Neural cell (in vitro differentiated cells): ENCODE measurements at regions not wholly inside any gene's neighbourhood (a gene's known extent, or its start where the extent isn't known, plus 50 kb on each side); places are given as distances from the start of the nearest gene placed in this dataset.

Source experiments
- H2AFZ ChIP-seq: fragments of 200-600, 300-800 bp; sonication (generic), shearing (Covaris generic); 2 replicates; pipeline ENCODE4 v1.6.0; 2014; ENCODE audit warnings: low read depth, mild to moderate bottlenecking, antibody characterized with exemption, low read length, moderate library complexity
- H3F3A ChIP-seq: fragments of 200-600 bp; shearing (Covaris generic); 2 replicates; pipeline ENCODE4 v1.6.1; 2016; ENCODE audit warnings: mild to moderate bottlenecking, moderate library complexity, mixed read lengths, antibody characterized with exemption, low read length; ENCODE audit not compliant: insufficient read depth, poor library complexity, severe bottlenecking
- H3K27ac ChIP-seq: fragments of 200-600, 300-800 bp; sonication (generic), shearing (Covaris generic); 2 replicates; pipeline ENCODE4 v1.5.1; 2014; ENCODE audit warnings: mild to moderate bottlenecking, low read length, moderate library complexity
- H3K27me3 ChIP-seq: fragments of 300-800, 200-600 bp; sonication (generic), shearing (Covaris generic); 2 replicates; pipeline ENCODE4 v1.6.0; 2014; ENCODE audit warnings: mild to moderate bottlenecking, low read depth, low read length, moderate library complexity; ENCODE audit not compliant: insufficient read depth
- H3K36me3 ChIP-seq: fragments of 300-800, 200-600 bp; sonication (generic), shearing (Covaris generic); 2 replicates; pipeline ENCODE4 v1.5.1; 2014; ENCODE audit warnings: mild to moderate bottlenecking, antibody characterized with exemption, low read length, moderate library complexity; ENCODE audit not compliant: insufficient read depth
- H3K4me2 ChIP-seq: fragments of 300-800, 200-600 bp; sonication (generic), shearing (Covaris generic); 2 replicates; pipeline ENCODE4 v1.6.0; 2014; ENCODE audit warnings: mild to moderate bottlenecking, low read length
- H3K4me3 ChIP-seq: fragments of 300-800, 200-600 bp; sonication (generic), shearing (Covaris generic); 2 replicates; pipeline ENCODE4 v1.5.1; 2014; ENCODE audit warnings: mild to moderate bottlenecking, low read length, moderate library complexity
- H3K79me2 ChIP-seq: fragments of 200-600 bp; shearing (Covaris generic); replicated peaks from 2 replicates; pipeline ENCODE4 v1.6.0; 2014; ENCODE audit warnings: mild to moderate bottlenecking, low read length, moderate library complexity; ENCODE audit not compliant: insufficient read depth
- H3K9ac ChIP-seq: fragments of 300-800, 200-600 bp; sonication (generic), shearing (Covaris generic); 2 replicates; pipeline ENCODE4 v1.6.1; 2016; ENCODE audit warnings: mild to moderate bottlenecking, low read length, mixed read lengths
- H3K9me2 ChIP-seq: fragments of 200-600 bp; shearing (Covaris generic); 2 replicates; pipeline ENCODE4 v1.6.1; 2016; ENCODE audit warnings: mild to moderate bottlenecking, low read length, mixed read lengths; ENCODE audit not compliant: insufficient read depth
- H3K9me3 ChIP-seq: fragments of 200-600, 300-800 bp; sonication (generic), shearing (Covaris generic); 2 replicates; pipeline ENCODE4 v1.6.1; 2016; ENCODE audit warnings: mild to moderate bottlenecking, mixed run types, low read length, moderate library complexity, mixed read lengths
- H4K20me1 ChIP-seq: fragments of 200-600 bp; shearing (Covaris generic); 2 replicates; pipeline ENCODE4 v1.6.1; 2016; ENCODE audit warnings: mild to moderate bottlenecking, mixed run types; ENCODE audit not compliant: insufficient read depth
- EP300 ChIP-seq: fragments of 450-650 bp; conservative IDR thresholded peaks from 2 replicates; pipeline ENCODE4 v1.6.1; 2014; ENCODE audit warnings: antibody characterized with exemption, mild to moderate bottlenecking, moderate library complexity; ENCODE audit not compliant: poor library complexity, severe bottlenecking
- EZH2 ChIP-seq: fragments of 200-600, 300-800 bp; shearing (Covaris generic), sonication (generic); IDR thresholded peaks from 2 replicates; pipeline ENCODE4 v1.6.1; 2014; ENCODE audit warnings: antibody characterized with exemption, low read length, borderline replicate concordance, mild to moderate bottlenecking; ENCODE audit not compliant: insufficient read depth, poor library complexity, severe bottlenecking
- MXI1 ChIP-seq: fragments of 450-650 bp; conservative IDR thresholded peaks from 2 replicates; pipeline ENCODE4 v1.6.1; 2014; ENCODE audit warnings: antibody characterized with exemption, mild to moderate bottlenecking; ENCODE audit not compliant: poor library complexity, severe bottlenecking
- POLR2AphosphoS5 ChIP-seq: IDR thresholded peaks from 2 replicates; pipeline ENCODE4 v1.6.1; 2012
- RAD21 ChIP-seq: fragments of 450-650 bp; conservative IDR thresholded peaks from 2 replicates; pipeline ENCODE4 v1.6.1; 2014; ENCODE audit warnings: antibody characterized with exemption, mild to moderate bottlenecking, moderate library complexity
- SMC3 ChIP-seq: fragments of 450-650 bp; conservative IDR thresholded peaks from 2 replicates; pipeline ENCODE4 v1.6.1; 2014; ENCODE audit warnings: antibody characterized with exemption, mild to moderate bottlenecking, moderate library complexity; ENCODE audit not compliant: poor library complexity
- TAF1 ChIP-seq: IDR thresholded peaks from 2 replicates; pipeline ENCODE4 v1.6.1; 2012; ENCODE audit warnings: low read depth
- TF ChIP-seq, protein P1 (sequence below): fragments of 450-650 bp; IDR thresholded peaks from 2 replicates; pipeline ENCODE4 v1.5.1; 2014; ENCODE audit warnings: antibody characterized with exemption, mild to moderate bottlenecking, moderate library complexity; ENCODE audit not compliant: poor library complexity, severe bottlenecking
- TF ChIP-seq, protein P2 (sequence below): IDR thresholded peaks from 2 replicates; pipeline ENCODE4 v1.6.1; 2012; ENCODE audit warnings: borderline replicate concordance

DNA sequence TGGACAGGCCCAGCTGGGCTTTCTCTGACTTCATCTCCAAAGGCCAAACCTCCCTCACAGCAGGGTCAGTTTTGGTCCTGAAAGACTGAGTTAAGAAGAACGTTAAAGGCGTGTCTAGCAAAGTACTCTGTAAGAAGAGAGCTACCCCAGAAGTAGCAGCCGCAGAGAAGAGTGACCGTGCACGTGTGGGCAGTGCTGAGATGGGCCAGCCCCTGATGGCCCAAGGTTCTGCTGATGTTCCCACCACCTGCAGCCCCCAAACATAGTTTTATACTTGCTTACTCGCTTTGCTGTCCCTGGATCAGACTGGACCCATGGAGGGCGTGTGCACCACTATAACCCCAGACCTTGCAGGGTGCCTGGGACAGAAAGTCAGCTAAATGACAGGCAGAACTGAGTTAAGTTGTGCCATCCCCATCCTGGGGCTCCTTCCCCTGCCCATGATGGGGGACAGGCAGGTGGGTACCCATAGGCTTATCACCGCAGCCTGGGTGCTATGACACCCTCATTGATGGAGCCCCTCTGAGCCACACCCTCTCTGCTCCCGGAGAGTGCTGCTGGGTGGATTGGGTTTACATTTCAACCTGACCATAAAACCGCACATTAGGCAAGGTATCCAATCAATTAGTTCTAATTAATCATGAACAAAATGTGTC is 367.3 kb upstream of the HS6ST1 start:
- H3K4me3 ChIP-seq = no peak overlapping the region
- no peaks in the 10 kb centered on the region for H3K27me3 ChIP-seq
- no peaks in the 10 kb centered on the region for H3K79me2 ChIP-seq
- H3F3A ChIP-seq = no peaks in the 10 kb centered on the region
- TF ChIP-seq MXI1 (no peak), SMC3 (no peak), EP300 (no peak), POLR2AphosphoS5 (no peak), TAF1 (no peak), EZH2 (no peak), RAD21 (no peak)
- TF ChIP-seq, protein P1, sequence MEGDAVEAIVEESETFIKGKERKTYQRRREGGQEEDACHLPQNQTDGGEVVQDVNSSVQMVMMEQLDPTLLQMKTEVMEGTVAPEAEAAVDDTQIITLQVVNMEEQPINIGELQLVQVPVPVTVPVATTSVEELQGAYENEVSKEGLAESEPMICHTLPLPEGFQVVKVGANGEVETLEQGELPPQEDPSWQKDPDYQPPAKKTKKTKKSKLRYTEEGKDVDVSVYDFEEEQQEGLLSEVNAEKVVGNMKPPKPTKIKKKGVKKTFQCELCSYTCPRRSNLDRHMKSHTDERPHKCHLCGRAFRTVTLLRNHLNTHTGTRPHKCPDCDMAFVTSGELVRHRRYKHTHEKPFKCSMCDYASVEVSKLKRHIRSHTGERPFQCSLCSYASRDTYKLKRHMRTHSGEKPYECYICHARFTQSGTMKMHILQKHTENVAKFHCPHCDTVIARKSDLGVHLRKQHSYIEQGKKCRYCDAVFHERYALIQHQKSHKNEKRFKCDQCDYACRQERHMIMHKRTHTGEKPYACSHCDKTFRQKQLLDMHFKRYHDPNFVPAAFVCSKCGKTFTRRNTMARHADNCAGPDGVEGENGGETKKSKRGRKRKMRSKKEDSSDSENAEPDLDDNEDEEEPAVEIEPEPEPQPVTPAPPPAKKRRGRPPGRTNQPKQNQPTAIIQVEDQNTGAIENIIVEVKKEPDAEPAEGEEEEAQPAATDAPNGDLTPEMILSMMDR = no peak
- TF ChIP-seq, protein P2, sequence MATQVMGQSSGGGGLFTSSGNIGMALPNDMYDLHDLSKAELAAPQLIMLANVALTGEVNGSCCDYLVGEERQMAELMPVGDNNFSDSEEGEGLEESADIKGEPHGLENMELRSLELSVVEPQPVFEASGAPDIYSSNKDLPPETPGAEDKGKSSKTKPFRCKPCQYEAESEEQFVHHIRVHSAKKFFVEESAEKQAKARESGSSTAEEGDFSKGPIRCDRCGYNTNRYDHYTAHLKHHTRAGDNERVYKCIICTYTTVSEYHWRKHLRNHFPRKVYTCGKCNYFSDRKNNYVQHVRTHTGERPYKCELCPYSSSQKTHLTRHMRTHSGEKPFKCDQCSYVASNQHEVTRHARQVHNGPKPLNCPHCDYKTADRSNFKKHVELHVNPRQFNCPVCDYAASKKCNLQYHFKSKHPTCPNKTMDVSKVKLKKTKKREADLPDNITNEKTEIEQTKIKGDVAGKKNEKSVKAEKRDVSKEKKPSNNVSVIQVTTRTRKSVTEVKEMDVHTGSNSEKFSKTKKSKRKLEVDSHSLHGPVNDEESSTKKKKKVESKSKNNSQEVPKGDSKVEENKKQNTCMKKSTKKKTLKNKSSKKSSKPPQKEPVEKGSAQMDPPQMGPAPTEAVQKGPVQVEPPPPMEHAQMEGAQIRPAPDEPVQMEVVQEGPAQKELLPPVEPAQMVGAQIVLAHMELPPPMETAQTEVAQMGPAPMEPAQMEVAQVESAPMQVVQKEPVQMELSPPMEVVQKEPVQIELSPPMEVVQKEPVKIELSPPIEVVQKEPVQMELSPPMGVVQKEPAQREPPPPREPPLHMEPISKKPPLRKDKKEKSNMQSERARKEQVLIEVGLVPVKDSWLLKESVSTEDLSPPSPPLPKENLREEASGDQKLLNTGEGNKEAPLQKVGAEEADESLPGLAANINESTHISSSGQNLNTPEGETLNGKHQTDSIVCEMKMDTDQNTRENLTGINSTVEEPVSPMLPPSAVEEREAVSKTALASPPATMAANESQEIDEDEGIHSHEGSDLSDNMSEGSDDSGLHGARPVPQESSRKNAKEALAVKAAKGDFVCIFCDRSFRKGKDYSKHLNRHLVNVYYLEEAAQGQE = no peak
- no peaks in the 10 kb centered on the region for H3K9me2 ChIP-seq
- no peak overlapping the region for H3K27ac ChIP-seq
- no peak overlapping the region for H3K9ac ChIP-seq
- no peak overlapping the region for H3K4me2 ChIP-seq
- H4K20me1 ChIP-seq = no peaks in the 10 kb centered on the region
- H3K9me3 ChIP-seq = no peaks in the 10 kb centered on the region
- no peaks in the 10 kb centered on the region for H3K36me3 ChIP-seq
- no peak overlapping the region for H2AFZ ChIP-seq

DNA sequence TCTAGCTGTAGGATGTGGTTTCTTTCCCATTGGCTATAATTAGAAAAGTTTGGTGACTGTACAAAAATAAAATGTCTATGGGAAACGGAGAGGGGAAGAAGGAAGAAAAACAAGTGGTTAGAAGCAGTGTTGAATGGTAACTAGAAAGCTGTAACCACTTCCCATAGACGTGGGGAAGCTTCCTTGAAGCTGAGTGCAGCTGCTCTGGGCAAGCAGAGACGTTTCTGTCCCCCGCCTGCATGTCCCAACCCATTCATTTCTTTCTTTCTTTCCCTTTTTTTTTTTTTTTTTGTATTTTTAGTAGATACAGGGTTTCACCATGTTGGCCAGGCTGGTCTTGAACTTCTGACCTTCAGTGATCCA is 367.8 kb upstream of the HS6ST1 start:
- H3F3A ChIP-seq = no peaks in the 10 kb centered on the region
- no peak overlapping the region for H2AFZ ChIP-seq
- no peaks in the 10 kb centered on the region for H3K79me2 ChIP-seq
- no peaks in the 10 kb centered on the region for H3K9me2 ChIP-seq
- no peak overlapping the region for H3K9ac ChIP-seq
- no peak overlapping the region for H3K27ac ChIP-seq
- H3K4me2 ChIP-seq = no peak overlapping the region
- TF ChIP-seq EZH2 (no peak), MXI1 (no peak), POLR2AphosphoS5 (no peak), RAD21 (no peak), SMC3 (no peak), TAF1 (no peak), EP300 (no peak)
- TF ChIP-seq, protein P2 = no peak
- TF ChIP-seq, protein P1 = no peak
- H3K9me3 ChIP-seq = no peaks in the 10 kb centered on the region
- H3K27me3 ChIP-seq = no peaks in the 10 kb centered on the region
- no peaks in the 10 kb centered on the region for H3K36me3 ChIP-seq
- no peaks in the 10 kb centered on the region for H4K20me1 ChIP-seq
- H3K4me3 ChIP-seq = no peak overlapping the region
